Astrocyte of the cerebellum (primary cell): ENCODE measurements at regions not wholly inside any gene's neighbourhood (a gene's known extent, or its start where the extent isn't known, plus 50 kb on each side); places are given as distances from the start of the nearest gene placed in this dataset.

Experiments
- DNase-seq: peaks from one replicate; pipeline ENCODE4 v3.0.0-alpha.2; 2011; ENCODE audit warnings: low read depth
- H3K4me3 ChIP-seq: 2 replicates; pipeline ENCODE4 v1.5.1; 2011; ENCODE audit warnings: mild to moderate bottlenecking, low read depth, low read length, moderate library complexity
- CTCF ChIP-seq: IDR thresholded peaks from 2 replicates; pipeline ENCODE4 v1.5.1; 2012; ENCODE audit warnings: low read length, low read depth, moderate library complexity, mild to moderate bottlenecking; ENCODE audit errors: missing control alignments
- in situ Hi-C: cut with HindIII; loops from 2 replicates; pipeline ENCODE4 v1.10.0; 2017; ENCODE audit warnings: low sequenced_read_pairs

- TF ChIP-seq CTCF: no peak
- H3K4me3 ChIP-seq: no peak overlapping the region
- in situ Hi-C loops: no loop called here
- DNase-seq: no peak
Measured at GRCh38 chr9:26773056-26773455, 119.5 kb downstream of the CAAP1 start.

GRCh38 chr9:26770821-26771220, 121.8 kb downstream of the CAAP1 start:
- H3K4me3 ChIP-seq: no peak overlapping the region
- in situ Hi-C loops: no loop called here
- no peak for DNase-seq
- TF ChIP-seq CTCF: no peak

- no peak overlapping the region for H3K4me3 ChIP-seq
- in situ Hi-C loops: no loop called here
- DNase-seq: peak; percentile 35
- TF ChIP-seq CTCF: no peak
Measured at GRCh38 chr9:26768145-26768544, 124.5 kb downstream of the CAAP1 start.

- no peak for DNase-seq
- in situ Hi-C loops: no loop called here
- TF ChIP-seq CTCF: no peak
- H3K4me3 ChIP-seq: no peak overlapping the region
Measured at GRCh38 chr9:26760675-26761074, 131.9 kb downstream of the CAAP1 start.

GRCh38 chr9:26758655-26759054, 133.9 kb downstream of the CAAP1 start:
- TF ChIP-seq CTCF: no peak
- no peak for DNase-seq
- in situ Hi-C loops: no loop called here
- no peak overlapping the region for H3K4me3 ChIP-seq

- TF ChIP-seq CTCF: no peak
- in situ Hi-C loops: no loop called here
- DNase-seq: no peak
- no peak overlapping the region for H3K4me3 ChIP-seq
Measured at GRCh38 chr9:26756881-26757280, 135.7 kb downstream of the CAAP1 start.

GRCh38 chr9:26755476-26755875, 137.1 kb downstream of the CAAP1 start:
- no peak overlapping the region for H3K4me3 ChIP-seq
- no peak for TF ChIP-seq CTCF
- in situ Hi-C loops: no loop called here
- no peak for DNase-seq
